ENCODE measurements at regions not wholly inside any gene's neighbourhood (a gene's known extent, or its start where the extent isn't known, plus 50 kb on each side); places are given as distances from the start of the nearest gene placed in this dataset.

GRCh38 chr4:4766564-4766963 is 92.9 kb upstream of the MSX1 start:
- DNase-seq (ENCODE audit: extremely low read depth in 1 of 4, low spot score in 3 of 4) (no peak), FAIRE-seq (no peak), ATAC-seq (no peak)
- ChIA-PET POLR2A (interaction anchor here (0.5 to 1.4 kb wide), 4 partner anchors 11 to 98 kb away, joined by 3 to 4 read pairs (median 4); no protein-coding TSS in a partner anchor), CTCF (ENCODE audit: low intra/inter-chr PET ratio) (no interaction called here)
- Histone ChIP-seq H3K36me3 (ENCODE audit: control insufficient read depth, insufficient read depth, low read length) (no peaks in the 10 kb centered on the region), H2AFZ (ENCODE audit: low read depth, low read length) (no peak overlapping the region), H3K4me3 (no peak overlapping the region), H3K4me1 (replicated peaks in 1 of 2; ENCODE audit: control insufficient read depth in 2 of 2, insufficient read depth in 2 of 2, low read length in 2 of 2) (no peaks in the 10 kb centered on the region), H3K27ac (ENCODE audit: extremely low read depth, low read depth, low read length) (no peak overlapping the region), H3K9me3 (replicated peaks; ENCODE audit: control insufficient read depth, insufficient read depth, low read depth, low read length) (no peaks in the 10 kb centered on the region), H3K9me1 (ENCODE audit: control insufficient read depth, insufficient read depth, low read length) (no peaks in the 10 kb centered on the region), H3K27me3 (ENCODE audit: control insufficient read depth in 2 of 2, insufficient read depth in 2 of 2, low read length in 2 of 2) (peaks cover 35 to 58% of the 10 kb centered on the region in 2 experiments), H4K20me1 (replicated peaks; ENCODE audit: control insufficient read depth, insufficient read depth, low read length) (peaks cover 16% of the 10 kb centered on the region; the same call in 1 of the 2 replicates), H3K79me2 (ENCODE audit: control insufficient read depth, insufficient read depth, low read length) (no peaks in the 10 kb centered on the region), H3K4me2 (ENCODE audit: insufficient read depth, low read length) (no peak overlapping the region), H3K9ac (ENCODE audit: insufficient read depth in 1 of 2, low read depth in 2 of 2, low read length in 2 of 2) (no peak overlapping the region)
- intact Hi-C loops (cut with micrococcal nuclease), result no loop called here
- WGBS (ENCODE audit: insufficient coverage, low coverage, missing lambda C conversion rate), result 0% methylated on average over 5 of the region's 5 CpGs
- BruUV-seq (replicated peaks), result no TSS peak
- in situ Hi-C loops (cut with MboI), result no loop called here
- TF ChIP-seq MAX (CRISPR knock-in tag; IDR thresholded peaks at IDR 0.05), result no peak
- no peak for TF ChIP-seq ZSCAN32 (CRISPR knock-in tag; IDR thresholded peaks at IDR 0.05)
- no peak for TF ChIP-seq E2F8 (IDR thresholded peaks at IDR 0.05; ENCODE audit: low read depth, partially characterized antibody)
- no peak for TF ChIP-seq HMBOX1 (IDR thresholded peaks at IDR 0.05)
- TF ChIP-seq ZC3H4 (CRISPR knock-in tag; IDR thresholded peaks at IDR 0.05; ENCODE audit: borderline replicate concordance), result no peak
- no peak for TF ChIP-seq ZNF318 (IDR thresholded peaks at IDR 0.05; ENCODE audit: borderline replicate concordance in 1 of 2, low read depth in 1 of 2)
- no peak for TF ChIP-seq TRIM24 (IDR thresholded peaks at IDR 0.05)
- TF ChIP-seq ZNF12 (CRISPR knock-in tag; IDR thresholded peaks at IDR 0.05), result no peak
- no peak for TF ChIP-seq PHF21A (IDR thresholded peaks at IDR 0.05; ENCODE audit: borderline replicate concordance, low read depth)
- no peak for TF ChIP-seq KAT7 (CRISPR knock-in tag; IDR thresholded peaks at IDR 0.05; ENCODE audit: borderline replicate concordance)
- no peak for TF ChIP-seq XRCC5 (IDR thresholded peaks at IDR 0.05; ENCODE audit: low read depth, low read length)

All from K562 (cell line).